Sigmoid colon (tissue), 4 donors: ENCODE measurements at regions not wholly inside any gene's neighbourhood (a gene's known extent, or its start where the extent isn't known, plus 50 kb on each side); places are given as distances from the start of the nearest gene placed in this dataset.

Source experiments
- EP300 ChIP-seq, 4 donors: sonication (generic); formaldehyde crosslinking; IDR thresholded peaks; one replicate each; pipeline ENCODE4 v1.6.1; 2017; ENCODE audit warnings: antibody characterized with exemption in 4 of 4
- TF ChIP-seq, protein P1 (sequence below), 4 experiments: fragments of 450-650 bp in 3 of 4; fragments of 200-600 bp in 1 of 4; IDR thresholded peaks; one replicate each; pipeline ENCODE4 v1.5.1; 2016 to 2019; ENCODE audit warnings: antibody characterized with exemption in 4 of 4, mild to moderate bottlenecking in 3 of 4, moderate library complexity in 2 of 4

DNA sequence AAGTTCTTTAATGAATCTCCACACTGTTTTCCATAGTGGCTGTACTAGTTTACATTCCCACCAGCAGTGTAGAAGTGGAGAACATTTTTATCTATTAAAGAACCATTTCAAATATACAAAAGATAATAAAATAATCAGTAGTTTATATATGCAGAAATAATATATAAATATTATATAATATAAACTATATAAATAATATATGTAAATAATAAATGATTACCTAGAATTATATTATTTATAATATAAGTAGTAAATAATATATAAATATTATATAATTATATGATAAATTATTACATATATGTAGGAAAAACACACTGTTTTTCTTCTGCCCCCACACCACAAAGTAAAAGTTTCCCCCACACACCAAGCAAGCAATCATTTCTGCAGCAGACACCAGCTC, 83.5 kb upstream of the NEUROD6 start:
- TF ChIP-seq, protein P1, sequence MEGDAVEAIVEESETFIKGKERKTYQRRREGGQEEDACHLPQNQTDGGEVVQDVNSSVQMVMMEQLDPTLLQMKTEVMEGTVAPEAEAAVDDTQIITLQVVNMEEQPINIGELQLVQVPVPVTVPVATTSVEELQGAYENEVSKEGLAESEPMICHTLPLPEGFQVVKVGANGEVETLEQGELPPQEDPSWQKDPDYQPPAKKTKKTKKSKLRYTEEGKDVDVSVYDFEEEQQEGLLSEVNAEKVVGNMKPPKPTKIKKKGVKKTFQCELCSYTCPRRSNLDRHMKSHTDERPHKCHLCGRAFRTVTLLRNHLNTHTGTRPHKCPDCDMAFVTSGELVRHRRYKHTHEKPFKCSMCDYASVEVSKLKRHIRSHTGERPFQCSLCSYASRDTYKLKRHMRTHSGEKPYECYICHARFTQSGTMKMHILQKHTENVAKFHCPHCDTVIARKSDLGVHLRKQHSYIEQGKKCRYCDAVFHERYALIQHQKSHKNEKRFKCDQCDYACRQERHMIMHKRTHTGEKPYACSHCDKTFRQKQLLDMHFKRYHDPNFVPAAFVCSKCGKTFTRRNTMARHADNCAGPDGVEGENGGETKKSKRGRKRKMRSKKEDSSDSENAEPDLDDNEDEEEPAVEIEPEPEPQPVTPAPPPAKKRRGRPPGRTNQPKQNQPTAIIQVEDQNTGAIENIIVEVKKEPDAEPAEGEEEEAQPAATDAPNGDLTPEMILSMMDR (IDR thresholded peaks at IDR 0.05) = no peak
- TF ChIP-seq EP300 (IDR thresholded peaks at IDR 0.05) = no peak
